Esophagus muscularis mucosa (tissue), 4 donors: ENCODE measurements at regions not wholly inside any gene's neighbourhood (a gene's known extent, or its start where the extent isn't known, plus 50 kb on each side); places are given as distances from the start of the nearest gene placed in this dataset.

Experiments used
- DNase-seq: peaks from one replicate; pipeline ENCODE4 v3.0.0-alpha.2; 2017; ENCODE audit errors: extremely low spot score
- H3K27ac ChIP-seq, 4 donors: fragments of 200-600 bp; sonication (generic); replicated peaks in 1 of 4; 1 replicate in 3 of 4; 2 replicates in 1 of 4; pipeline ENCODE4 v1.5.1; 2016 to 2019; ENCODE audit warnings: mild to moderate bottlenecking in 1 of 4
- H3K27me3 ChIP-seq, 4 donors: fragments of 200-600 bp; sonication (generic); one replicate each; pipeline versions ENCODE4 v1.5.1 to v1.6.0; 2016 to 2019
- H3K36me3 ChIP-seq, 4 donors: fragments of 200-600 bp; sonication (generic); one replicate each; pipeline ENCODE4 v1.5.1; 2016 to 2019
- H3K4me1 ChIP-seq, 4 donors: fragments of 200-600 bp; sonication (generic); one replicate each; pipeline ENCODE4 v1.5.1; 2016 to 2019
- H3K4me3 ChIP-seq, 4 donors: fragments of 200-600 bp; sonication (generic); 1 replicate in 2 of 4; 2 replicates in 2 of 4; pipeline ENCODE4 v1.5.1; 2016 to 2019; ENCODE audit warnings: mild to moderate bottlenecking in 4 of 4, moderate library complexity in 1 of 4
- H3K9me3 ChIP-seq, 4 donors: fragments of 200-600 bp; sonication (generic); 1 replicate in 3 of 4; 2 replicates in 1 of 4; pipeline ENCODE4 v1.5.1; 2016 to 2019
- CTCF ChIP-seq, 3 experiments: fragments of 200-600 bp in 2 of 3; fragments of 450-650 bp in 1 of 3; sonication (generic) in 2 of 3; IDR thresholded peaks; one replicate each; pipeline ENCODE4 v1.5.1; 2017 to 2019; ENCODE audit warnings: antibody characterized with exemption in 3 of 3, mild to moderate bottlenecking in 2 of 3, moderate library complexity in 1 of 3
- EP300 ChIP-seq: sonication (generic); formaldehyde crosslinking; IDR thresholded peaks from one replicate; pipeline ENCODE4 v1.6.1; 2017; ENCODE audit warnings: antibody characterized with exemption
- POLR2A ChIP-seq: fragments of 450-650 bp; IDR thresholded peaks from one replicate; pipeline ENCODE4 v1.6.1; 2017; ENCODE audit warnings: antibody characterized with exemption, moderate library complexity, mild to moderate bottlenecking, low read depth
- POLR2AphosphoS5 ChIP-seq, 2 donors: sonication (generic); formaldehyde crosslinking; IDR thresholded peaks; one replicate each; pipeline ENCODE4 v1.6.1; 2017; ENCODE audit warnings: antibody characterized with exemption in 2 of 2
- WGBS: methylation state at CpG from one replicate; pipeline ENCODE4 v1.1.5; 2018; 5-methylcytosine and 5-hydroxymethylcytosine counted together
- intact Hi-C: fragments of 100-400 bp; cut with DNase I; formaldehyde crosslinking; loops from one replicate; pipeline ENCODE4 v1.15.1; 2023

GRCh38 chr4:125392694-125393093, 77.9 kb downstream of the FAT4 start:
- intact Hi-C loops, result loop anchor here (10.0 kb wide), 1 partner anchor 78 kb away; the partner anchor contains the start of gene FAT4
- Histone ChIP-seq H3K27me3 (no peaks in the 10 kb centered on the region), H3K36me3 (no peaks in the 10 kb centered on the region), H3K9me3 (no peaks in the 10 kb centered on the region), H3K4me1 (peaks cover 26 to 72% (median 64%) of the 10 kb centered on the region in 4 donors), H3K27ac (peak overlapping the region in 2 of 4 donors; percentile 4 to 74), H3K4me3 (no peak overlapping the region)
- no peak for DNase-seq
- TF ChIP-seq CTCF (IDR thresholded peaks at IDR 0.05) (no peak), EP300 (no peak), POLR2AphosphoS5 (IDR thresholded peaks at IDR 0.05) (no peak), POLR2A (no peak)
- WGBS, result 29% methylated on average over 1 of the region's 1 CpG

DNA sequence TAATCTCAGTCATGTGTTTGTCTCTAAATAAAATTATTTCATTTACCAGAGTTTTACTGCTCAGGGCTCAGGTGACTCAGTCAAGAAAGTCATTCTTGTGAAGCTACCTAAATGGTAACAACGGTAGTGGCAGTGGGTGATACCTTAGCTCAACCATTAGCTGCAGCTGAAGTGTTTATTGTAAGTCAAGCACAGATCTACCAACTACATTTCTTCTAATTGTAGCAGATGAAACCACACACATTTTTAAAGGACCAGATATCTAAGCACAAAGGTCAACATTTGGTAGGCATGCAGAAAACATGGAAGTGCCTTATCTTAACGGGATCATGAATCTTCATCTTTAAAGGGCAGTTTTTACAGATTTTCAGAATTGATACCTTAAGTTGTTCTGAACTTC, 79.1 kb downstream of the FAT4 start:
- Histone ChIP-seq H3K4me1 (peaks cover 26 to 72% (median 62%) of the 10 kb centered on the region in 4 donors), H3K27ac (peak overlapping the region in 1 of 4 donors; percentile 49), H3K36me3 (no peaks in the 10 kb centered on the region), H3K9me3 (no peaks in the 10 kb centered on the region), H3K27me3 (no peaks in the 10 kb centered on the region), H3K4me3 (no peak overlapping the region)
- WGBS, result 73% methylated on average over 2 of the region's 2 CpGs
- TF ChIP-seq POLR2A, result no peak
- no peak for TF ChIP-seq EP300
- no peak for TF ChIP-seq CTCF (IDR thresholded peaks at IDR 0.05)
- no peak for TF ChIP-seq POLR2AphosphoS5 (IDR thresholded peaks at IDR 0.05)
- intact Hi-C loops, result loop anchor here (10.0 kb wide), 1 partner anchor 79 kb away; the partner anchor contains the start of gene FAT4
- DNase-seq, result no peak

DNA sequence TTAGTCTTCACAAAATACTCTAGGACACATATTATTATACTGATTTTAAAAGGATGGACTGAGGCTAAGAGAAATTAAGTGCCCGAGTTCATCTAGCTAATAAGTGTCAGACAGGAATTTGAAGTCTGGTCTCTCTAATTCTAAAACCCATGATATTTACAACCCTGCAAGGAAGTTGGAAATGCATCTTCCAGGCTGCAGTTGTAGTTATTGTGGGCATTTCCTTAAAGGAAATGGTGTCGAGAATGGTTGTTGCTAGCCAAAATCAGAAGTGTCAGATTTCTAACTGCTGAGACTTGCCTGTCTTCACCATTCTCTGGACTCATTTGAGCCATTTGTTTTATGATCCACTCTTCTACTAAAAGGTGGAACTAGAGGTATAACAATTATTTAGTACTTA, 82.5 kb downstream of the FAT4 start:
- no peak overlapping the region for H3K4me3 ChIP-seq
- WGBS, result 46% methylated on average over 2 of the region's 2 CpGs
- peak overlapping the region in 1 of 4 donors; percentile 20 for H3K27ac ChIP-seq
- H3K36me3 ChIP-seq, result no peaks in the 10 kb centered on the region
- H3K4me1 ChIP-seq, result peaks cover 11 to 58% (median 42%) of the 10 kb centered on the region in 4 donors
- TF ChIP-seq POLR2AphosphoS5 (IDR thresholded peaks at IDR 0.05) (no peak), CTCF (IDR thresholded peaks at IDR 0.05) (no peak), POLR2A (no peak), EP300 (no peak)
- intact Hi-C loops, result loop anchor here (10.0 kb wide), 1 partner anchor 82 kb away; the partner anchor contains the start of gene FAT4
- no peak for DNase-seq
- no peaks in the 10 kb centered on the region for H3K9me3 ChIP-seq
- H3K27me3 ChIP-seq, result no peaks in the 10 kb centered on the region

DNA sequence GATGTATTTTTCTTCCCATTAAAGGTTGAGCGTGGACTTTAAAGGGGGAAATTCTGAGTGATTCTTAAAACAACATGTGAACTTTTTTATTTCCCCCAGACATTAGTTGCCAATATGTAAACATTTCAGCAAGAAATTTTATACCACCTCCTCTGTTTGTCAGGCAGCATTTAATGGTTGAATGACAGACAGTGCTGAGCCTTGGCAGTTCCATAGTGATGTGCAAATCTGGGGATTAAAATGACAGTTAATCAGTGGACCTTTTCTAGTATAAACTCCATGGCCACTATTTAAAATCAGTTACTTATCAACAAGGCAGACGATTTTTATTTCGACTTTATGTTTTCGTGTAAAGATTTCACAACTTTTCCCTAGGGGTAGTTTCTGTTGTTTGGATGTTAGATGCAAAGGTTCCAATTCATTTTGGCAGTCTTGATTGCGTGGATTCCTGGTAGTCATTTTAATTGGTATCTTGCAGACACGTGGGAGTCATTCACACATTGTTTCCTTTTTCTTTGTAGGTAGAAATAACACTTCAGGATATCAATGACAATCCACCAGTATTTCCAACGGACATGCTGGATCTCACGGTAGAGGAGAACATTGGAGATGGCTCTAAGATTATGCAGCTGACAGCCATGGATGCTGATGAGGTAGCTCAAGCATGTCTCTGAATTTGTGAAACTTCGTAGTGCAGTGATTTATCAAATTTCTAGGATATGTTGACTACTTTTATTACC, 83.7 kb downstream of the FAT4 start:
- H3K36me3 ChIP-seq, result no peaks in the 10 kb centered on the region
- 68% methylated on average over 9 of the region's 9 CpGs for WGBS

More for the DNA sequence above, 83.7 kb downstream of the FAT4 start:
- no peaks in the 10 kb centered on the region for H3K9me3 ChIP-seq
- peak overlapping the region in 1 of 4 donors; percentile 6 for H3K27ac ChIP-seq
- no peak for TF ChIP-seq EP300
- no peak for TF ChIP-seq POLR2A
- TF ChIP-seq CTCF (IDR thresholded peaks at IDR 0.05), result no peak
- TF ChIP-seq POLR2AphosphoS5 (IDR thresholded peaks at IDR 0.05), result no peak
- no peak overlapping the region for H3K4me3 ChIP-seq
- intact Hi-C loops, result loop anchor here (10.0 kb wide), 1 partner anchor 84 kb away; the partner anchor contains the start of gene FAT4
- no peak for DNase-seq
- H3K4me1 ChIP-seq, result peaks cover 3 to 46% (median 31%) of the 10 kb centered on the region in 4 donors
- no peaks in the 10 kb centered on the region for H3K27me3 ChIP-seq
